ENCODE measurements at regions not wholly inside any gene's neighbourhood (a gene's known extent, or its start where the extent isn't known, plus 50 kb on each side); places are given as distances from the start of the nearest gene placed in this dataset.
"Not testable (repeated sequence)": the region's sequence is repeated elsewhere in the genome, so short reads cannot be mapped to it uniquely, and the experiment has no call there.

DNA sequence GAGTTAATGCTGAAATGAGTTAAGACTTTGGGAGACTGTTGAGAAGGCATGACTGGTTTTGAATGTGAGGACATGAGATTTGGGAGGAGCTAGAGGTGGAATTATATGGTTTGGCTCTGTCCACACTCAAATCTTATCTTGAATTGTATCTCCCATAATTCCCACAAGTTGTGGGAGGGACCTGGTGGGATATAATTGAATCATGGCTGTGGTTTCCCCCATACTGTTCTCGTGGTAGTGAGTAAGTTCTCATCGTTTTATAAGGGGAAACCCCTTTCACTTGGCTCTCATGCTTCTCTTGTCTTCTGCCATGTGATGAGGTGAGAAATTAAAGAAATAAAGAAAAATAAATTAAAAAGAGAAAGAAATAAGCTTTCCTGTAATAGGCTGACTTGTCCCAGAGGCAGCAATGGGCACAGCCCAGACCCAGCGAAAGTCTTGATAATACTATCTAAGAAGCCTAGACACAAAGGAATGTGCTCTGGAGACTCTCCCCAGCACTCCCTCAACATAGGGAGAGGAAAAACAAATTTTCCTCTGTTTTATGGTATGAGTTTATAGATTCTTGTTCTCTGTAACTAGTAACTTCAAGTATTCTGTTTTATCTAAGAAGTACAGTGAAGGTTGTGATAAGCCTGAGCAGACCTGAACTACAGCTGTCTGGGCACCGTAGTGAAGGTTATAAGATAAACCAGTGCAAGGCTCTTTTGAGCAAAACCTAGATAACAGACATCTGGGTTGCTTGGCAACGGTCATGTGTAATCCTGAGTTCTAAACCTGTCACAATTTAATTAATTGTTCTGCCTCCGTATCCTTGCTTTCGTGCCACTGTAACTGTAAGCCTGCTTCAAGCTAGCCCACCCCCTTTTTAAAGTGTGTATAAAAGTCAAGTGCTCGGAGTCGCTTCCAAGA is 88.9 kb upstream of the ECI2 start:
- no peak for DNase-seq (ENCODE audit: low spot score)
- H3K27me3 ChIP-seq: no peaks in the 10 kb centered on the region
- H3K4me3 ChIP-seq: no peak overlapping the region
- H3K4me1 ChIP-seq: no peaks in the 10 kb centered on the region
- H3K27ac ChIP-seq: no peak overlapping the region
- no peaks in the 10 kb centered on the region for H3K36me3 ChIP-seq
- TF ChIP-seq, protein P1, sequence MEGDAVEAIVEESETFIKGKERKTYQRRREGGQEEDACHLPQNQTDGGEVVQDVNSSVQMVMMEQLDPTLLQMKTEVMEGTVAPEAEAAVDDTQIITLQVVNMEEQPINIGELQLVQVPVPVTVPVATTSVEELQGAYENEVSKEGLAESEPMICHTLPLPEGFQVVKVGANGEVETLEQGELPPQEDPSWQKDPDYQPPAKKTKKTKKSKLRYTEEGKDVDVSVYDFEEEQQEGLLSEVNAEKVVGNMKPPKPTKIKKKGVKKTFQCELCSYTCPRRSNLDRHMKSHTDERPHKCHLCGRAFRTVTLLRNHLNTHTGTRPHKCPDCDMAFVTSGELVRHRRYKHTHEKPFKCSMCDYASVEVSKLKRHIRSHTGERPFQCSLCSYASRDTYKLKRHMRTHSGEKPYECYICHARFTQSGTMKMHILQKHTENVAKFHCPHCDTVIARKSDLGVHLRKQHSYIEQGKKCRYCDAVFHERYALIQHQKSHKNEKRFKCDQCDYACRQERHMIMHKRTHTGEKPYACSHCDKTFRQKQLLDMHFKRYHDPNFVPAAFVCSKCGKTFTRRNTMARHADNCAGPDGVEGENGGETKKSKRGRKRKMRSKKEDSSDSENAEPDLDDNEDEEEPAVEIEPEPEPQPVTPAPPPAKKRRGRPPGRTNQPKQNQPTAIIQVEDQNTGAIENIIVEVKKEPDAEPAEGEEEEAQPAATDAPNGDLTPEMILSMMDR (IDR thresholded peaks at IDR 0.05): no peak
- H3K9me3 ChIP-seq: no peaks in the 10 kb centered on the region

DNA sequence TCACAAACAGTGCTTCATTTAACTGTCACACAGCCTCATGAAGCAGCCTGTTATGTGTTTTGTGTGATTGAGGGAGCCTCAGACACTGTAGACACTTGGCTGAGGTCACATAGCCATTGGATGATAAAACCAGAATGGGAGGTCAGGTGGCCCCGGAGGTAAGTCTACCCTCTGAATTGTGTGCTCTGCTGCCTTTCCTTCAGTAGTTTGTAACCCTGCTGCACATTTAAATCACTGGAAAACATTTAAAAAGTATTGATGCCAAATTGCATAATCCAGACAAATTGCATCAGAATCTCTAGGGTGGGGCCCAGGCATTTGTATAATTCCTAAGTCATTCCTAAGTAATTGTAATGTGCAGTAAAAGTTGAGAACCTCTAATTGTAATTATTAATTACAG is 85.2 kb upstream of the ECI2 start:
- TF ChIP-seq, protein P1 (IDR thresholded peaks at IDR 0.05): no peak
- Histone ChIP-seq H3K4me1 (no peaks in the 10 kb centered on the region), H3K27ac (no peak overlapping the region), H3K4me3 (no peak overlapping the region), H3K27me3 (no peaks in the 10 kb centered on the region), H3K9me3 (no peaks in the 10 kb centered on the region), H3K36me3 (no peaks in the 10 kb centered on the region)
- no peak for DNase-seq (ENCODE audit: low spot score)

DNA sequence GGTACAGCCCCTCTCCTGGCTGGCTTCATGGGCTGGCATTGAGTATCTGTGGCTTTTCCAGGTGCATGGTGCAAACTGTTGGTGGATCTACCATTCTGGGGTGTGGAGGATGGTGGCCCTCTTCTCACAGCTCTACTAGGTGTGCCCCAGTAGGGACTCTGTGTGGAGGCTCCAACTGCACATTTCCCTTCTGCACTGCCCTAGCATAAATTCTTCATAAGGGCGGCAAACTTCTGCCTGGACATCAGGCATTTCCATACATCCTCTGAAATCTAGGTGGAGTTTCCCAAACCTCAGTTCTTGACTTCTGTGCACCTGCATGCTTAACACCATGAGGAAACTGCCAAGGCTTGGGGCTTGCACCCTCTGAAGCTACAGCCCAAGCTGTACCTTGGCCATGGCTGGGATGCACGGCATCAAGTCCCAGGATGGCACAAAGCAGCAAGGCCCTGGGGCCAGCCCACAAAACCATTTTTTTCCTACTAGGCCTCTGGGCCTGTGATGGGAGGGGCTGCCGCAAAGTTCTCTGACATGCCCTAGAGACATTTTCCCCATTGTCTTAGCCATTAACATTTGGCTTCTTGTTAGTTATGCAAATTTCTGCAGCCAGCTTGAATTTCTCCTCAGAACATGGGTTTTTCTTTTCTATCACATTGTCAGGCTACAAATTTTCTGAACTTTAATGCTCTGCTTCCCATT is 83.4 kb upstream of the ECI2 start:
- DNase-seq (ENCODE audit: low spot score); H3K36me3 ChIP-seq; H3K4me3 ChIP-seq; H3K27me3 ChIP-seq; H3K9me3 ChIP-seq; H3K4me1 ChIP-seq; H3K27ac ChIP-seq: not testable (repeated sequence)

DNA sequence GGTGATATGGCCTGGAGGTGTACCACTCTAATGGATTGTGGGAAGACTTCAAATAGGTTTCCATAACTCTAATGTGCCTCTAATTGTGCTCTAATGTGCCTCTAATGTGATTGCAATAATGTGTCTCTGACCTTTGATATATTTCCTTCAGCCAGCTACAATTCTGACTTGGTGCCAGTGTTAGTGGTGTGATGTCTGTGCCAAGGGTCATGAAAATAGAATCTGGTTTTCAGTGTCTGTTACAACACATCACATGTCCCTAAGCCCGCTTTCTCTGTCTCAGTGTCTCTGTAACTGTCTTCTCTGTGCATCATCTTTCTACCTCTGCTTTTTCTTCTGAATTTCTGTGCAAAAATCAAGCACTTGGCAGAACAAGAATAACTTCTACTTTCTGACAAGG is 77.2 kb upstream of the ECI2 start:
- Histone ChIP-seq H3K4me3 (no peak overlapping the region), H3K36me3 (no peaks in the 10 kb centered on the region), H3K9me3 (no peaks in the 10 kb centered on the region), H3K4me1 (peaks cover 0 to 17% of the 10 kb centered on the region in 2 donors), H3K27ac (no peak overlapping the region), H3K27me3 (no peaks in the 10 kb centered on the region)
- DNase-seq (ENCODE audit: low spot score): no peak
- TF ChIP-seq, protein P1 (IDR thresholded peaks at IDR 0.05): no peak

DNA sequence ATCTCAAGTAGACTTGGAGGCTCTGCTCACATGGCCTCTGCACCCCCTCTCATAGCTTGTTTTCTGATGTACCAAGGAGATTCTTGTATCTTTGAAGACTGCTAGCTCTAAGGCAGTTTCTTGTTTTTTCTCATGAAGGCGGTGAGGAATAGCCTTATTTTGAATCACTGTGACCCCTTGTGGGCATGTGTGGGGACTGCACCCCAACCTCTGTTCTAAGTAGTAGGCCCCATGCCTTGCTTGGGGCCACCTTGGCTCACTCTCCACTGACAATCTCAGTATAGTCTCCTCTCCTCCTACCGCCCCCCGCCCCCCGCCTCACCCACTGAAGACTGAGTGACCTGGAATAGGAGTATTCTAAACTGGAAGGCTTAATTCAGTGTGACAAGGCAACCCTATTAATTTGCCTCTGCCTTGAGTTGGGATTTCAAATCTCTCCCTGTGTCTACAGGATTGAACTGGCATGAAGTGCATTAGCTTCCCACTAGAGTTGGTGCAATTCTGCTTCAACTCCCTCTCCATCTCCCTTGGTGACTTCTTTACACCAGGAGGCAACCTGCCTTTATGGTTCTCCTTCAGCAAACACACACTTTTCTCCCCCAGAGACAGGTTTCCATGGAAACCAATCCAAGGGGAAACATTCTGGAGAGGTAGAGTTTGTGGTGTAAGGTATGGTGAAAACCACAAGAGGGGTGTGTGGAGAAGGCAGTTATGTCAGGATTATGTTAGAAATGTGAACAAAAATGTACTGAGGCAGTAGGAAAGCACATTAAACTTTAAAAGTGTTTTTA is 75.4 kb upstream of the ECI2 start:
- Histone ChIP-seq H3K9me3 (no peaks in the 10 kb centered on the region), H3K27me3 (no peaks in the 10 kb centered on the region)
- peak; percentile 66 for DNase-seq (ENCODE audit: low spot score)

More for the DNA sequence above, 75.4 kb upstream of the ECI2 start:
- H3K4me1 ChIP-seq: peaks cover 0 to 17% of the 10 kb centered on the region in 2 donors
- no peak overlapping the region for H3K4me3 ChIP-seq
- no peak overlapping the region for H3K27ac ChIP-seq
- TF ChIP-seq, protein P1 (IDR thresholded peaks at IDR 0.05): peak; percentile 46 to 81
- H3K36me3 ChIP-seq: no peaks in the 10 kb centered on the region

Data from right atrium auricular region (tissue), 2 donors.